ENCODE measurements at regions not wholly inside any gene's neighbourhood (a gene's known extent, or its start where the extent isn't known, plus 50 kb on each side); places are given as distances from the start of the nearest gene placed in this dataset.

- no peak overlapping the region for H3K4me3 ChIP-seq (ENCODE audit: insufficient read depth, low read length, poor library complexity, severe bottlenecking)
- no peak overlapping the region for H3K4me2 ChIP-seq (ENCODE audit: low read depth, low read length, poor library complexity, severe bottlenecking)
- no peak overlapping the region for H3K9ac ChIP-seq (ENCODE audit: low read length)
- no peaks in the 10 kb centered on the region for H3K36me3 ChIP-seq (ENCODE audit: low read length)
- H3F3A ChIP-seq (ENCODE audit: insufficient read depth) = no peaks in the 10 kb centered on the region
- no peak for TF ChIP-seq EZH2phosphoT487 (conservative IDR thresholded peaks at IDR 0.05; ENCODE audit: low read length)
- TF ChIP-seq CTCF (IDR thresholded peaks at IDR 0.05; ENCODE audit: insufficient read depth, low read length, poor library complexity, severe bottlenecking) = no peak
- H3K9me2 ChIP-seq (replicated peaks; ENCODE audit: insufficient read depth, low read length) = no peaks in the 10 kb centered on the region
- no peaks in the 10 kb centered on the region for H3K27me3 ChIP-seq (ENCODE audit: low read length)
- H3K27ac ChIP-seq (ENCODE audit: low read depth, low read length) = no peak overlapping the region
- no peaks in the 10 kb centered on the region for H4K20me1 ChIP-seq (ENCODE audit: low read depth, low read length)
- H2AFZ ChIP-seq (ENCODE audit: low read depth, low read length, severe bottlenecking) = no peak overlapping the region
- H3K9me3 ChIP-seq (ENCODE audit: insufficient read depth, low read length) = no peaks in the 10 kb centered on the region
- H3K79me2 ChIP-seq (ENCODE audit: insufficient read depth, low read length) = no peaks in the 10 kb centered on the region
These were observed 354.8 kb downstream of the MID1IP1 start for GRCh38 chrX:39156051-39156450.

GRCh38 chrX:39157006-39157405 is 355.7 kb downstream of the MID1IP1 start:
- Histone ChIP-seq H3K9me2 (replicated peaks; ENCODE audit: insufficient read depth, low read length) (no peaks in the 10 kb centered on the region), H2AFZ (ENCODE audit: low read depth, low read length, severe bottlenecking) (no peak overlapping the region), H3F3A (ENCODE audit: insufficient read depth) (no peaks in the 10 kb centered on the region), H4K20me1 (ENCODE audit: low read depth, low read length) (no peaks in the 10 kb centered on the region), H3K9me3 (ENCODE audit: insufficient read depth, low read length) (no peaks in the 10 kb centered on the region), H3K4me2 (ENCODE audit: low read depth, low read length, poor library complexity, severe bottlenecking) (no peak overlapping the region), H3K27ac (ENCODE audit: low read depth, low read length) (no peak overlapping the region), H3K36me3 (ENCODE audit: low read length) (no peaks in the 10 kb centered on the region), H3K9ac (ENCODE audit: low read length) (no peak overlapping the region), H3K79me2 (ENCODE audit: insufficient read depth, low read length) (no peaks in the 10 kb centered on the region), H3K4me3 (ENCODE audit: insufficient read depth, low read length, poor library complexity, severe bottlenecking) (no peak overlapping the region), H3K27me3 (ENCODE audit: low read length) (no peaks in the 10 kb centered on the region)
- no peak for TF ChIP-seq CTCF (IDR thresholded peaks at IDR 0.05; ENCODE audit: insufficient read depth, low read length, poor library complexity, severe bottlenecking)
- TF ChIP-seq EZH2phosphoT487 (conservative IDR thresholded peaks at IDR 0.05; ENCODE audit: low read length) = no peak

GRCh38 chrX:39157796-39158195 is 356.5 kb downstream of the MID1IP1 start:
- H4K20me1 ChIP-seq (ENCODE audit: low read depth, low read length) = no peaks in the 10 kb centered on the region
- H3K36me3 ChIP-seq (ENCODE audit: low read length) = no peaks in the 10 kb centered on the region
- H2AFZ ChIP-seq (ENCODE audit: low read depth, low read length, severe bottlenecking) = no peak overlapping the region
- no peaks in the 10 kb centered on the region for H3K79me2 ChIP-seq (ENCODE audit: insufficient read depth, low read length)
- H3K4me2 ChIP-seq (ENCODE audit: low read depth, low read length, poor library complexity, severe bottlenecking) = no peak overlapping the region
- no peaks in the 10 kb centered on the region for H3K27me3 ChIP-seq (ENCODE audit: low read length)
- TF ChIP-seq EZH2phosphoT487 (conservative IDR thresholded peaks at IDR 0.05; ENCODE audit: low read length) = no peak
- no peak for TF ChIP-seq CTCF (IDR thresholded peaks at IDR 0.05; ENCODE audit: insufficient read depth, low read length, poor library complexity, severe bottlenecking)
- H3K4me3 ChIP-seq (ENCODE audit: insufficient read depth, low read length, poor library complexity, severe bottlenecking) = no peak overlapping the region
- H3K9me2 ChIP-seq (replicated peaks; ENCODE audit: insufficient read depth, low read length) = no peaks in the 10 kb centered on the region
- no peak overlapping the region for H3K27ac ChIP-seq (ENCODE audit: low read depth, low read length)
- no peaks in the 10 kb centered on the region for H3F3A ChIP-seq (ENCODE audit: insufficient read depth)
- no peaks in the 10 kb centered on the region for H3K9me3 ChIP-seq (ENCODE audit: insufficient read depth, low read length)
- no peak overlapping the region for H3K9ac ChIP-seq (ENCODE audit: low read length)
